Stimulated activated memory B cell treated with anti-CD40 and anti-IgM and Interleukin-4, amounts not matched to agents 10 μg/mL and 1 μg/mL and 100 μg/mL, for 72 hours (primary cell): ENCODE measurements at regions not wholly inside any gene's neighbourhood (a gene's known extent, or its start where the extent isn't known, plus 50 kb on each side); places are given as distances from the start of the nearest gene placed in this dataset.

ENCODE experiments used
- ATAC-seq: fragments of 150-1000 bp; cut with Tn5 transposase; 2 replicates; pipeline ENCODE4 v1.10.0; 2021
- H3K27ac Mint-ChIP-seq: one replicate; pipeline ENCODE4 v1.8.0; 2022; ENCODE audit warnings: mild to moderate bottlenecking, mixed read lengths
- H3K27me3 Mint-ChIP-seq: one replicate; pipeline ENCODE4 v1.8.0; 2022; ENCODE audit warnings: mixed read lengths
- H3K36me3 Mint-ChIP-seq: one replicate; pipeline ENCODE4 v1.8.0; 2022; ENCODE audit warnings: mixed read lengths
- H3K4me1 Mint-ChIP-seq: one replicate; pipeline ENCODE4 v1.8.0; 2022; ENCODE audit warnings: mixed read lengths
- H3K4me3 Mint-ChIP-seq: one replicate; pipeline ENCODE4 v1.8.0; 2022; ENCODE audit warnings: mild to moderate bottlenecking, moderate library complexity, mixed read lengths
- H3K9me3 Mint-ChIP-seq: one replicate; pipeline ENCODE4 v1.8.0; 2022; ENCODE audit warnings: mixed read lengths

DNA sequence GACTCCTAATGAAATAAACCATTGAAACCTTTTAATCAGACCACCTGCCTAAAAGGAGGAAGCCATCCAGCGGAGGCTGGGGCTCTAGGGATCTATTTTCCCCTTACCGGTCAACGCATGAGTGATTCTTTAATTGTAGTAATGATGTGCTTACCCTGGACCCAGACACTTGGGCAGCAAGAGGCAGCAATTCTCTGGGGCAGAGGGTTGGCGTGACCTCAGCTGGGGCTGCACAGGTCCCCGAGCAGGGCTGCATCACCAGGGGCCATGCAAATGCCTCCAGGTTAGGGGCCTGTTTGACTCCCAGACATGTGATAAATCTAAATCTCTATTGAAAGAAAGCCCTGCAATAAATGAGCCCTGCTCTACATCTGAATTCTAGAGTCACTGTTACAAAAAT lies 194.2 kb upstream of the TSHZ3 start:
- H3K4me1 Mint-ChIP-seq = no peaks in the 10 kb centered on the region
- no peak for ATAC-seq
- H3K27me3 Mint-ChIP-seq = no peaks in the 10 kb centered on the region
- no peak overlapping the region for H3K4me3 Mint-ChIP-seq
- H3K27ac Mint-ChIP-seq = no peak overlapping the region
- H3K36me3 Mint-ChIP-seq = no peaks in the 10 kb centered on the region
- peaks cover 23% of the 10 kb centered on the region for H3K9me3 Mint-ChIP-seq

DNA sequence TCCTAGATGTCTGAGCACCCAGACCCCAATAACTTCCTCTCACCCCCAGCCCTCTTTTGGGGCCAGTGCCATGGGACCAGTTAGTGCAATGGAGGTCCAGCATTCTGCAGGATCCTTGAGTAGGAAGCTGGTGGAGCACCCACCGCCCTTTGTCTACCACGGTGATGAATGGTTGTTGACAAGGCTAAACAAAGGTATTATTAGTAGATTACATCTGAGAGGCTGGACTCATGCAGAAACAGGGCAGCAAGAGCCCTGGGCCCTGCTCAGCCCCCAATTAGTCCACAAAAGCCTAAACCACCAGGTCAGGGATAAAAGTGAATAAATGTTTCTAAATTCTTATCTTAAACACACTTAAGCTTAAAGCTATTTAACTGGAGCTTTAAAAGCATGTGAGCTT lies 196.5 kb upstream of the TSHZ3 start:
- no peaks in the 10 kb centered on the region for H3K36me3 Mint-ChIP-seq
- H3K27me3 Mint-ChIP-seq = no peaks in the 10 kb centered on the region
- H3K9me3 Mint-ChIP-seq = peaks cover 32% of the 10 kb centered on the region
- H3K4me1 Mint-ChIP-seq = no peaks in the 10 kb centered on the region
- H3K27ac Mint-ChIP-seq = no peak overlapping the region
- ATAC-seq = no peak
- no peak overlapping the region for H3K4me3 Mint-ChIP-seq

DNA sequence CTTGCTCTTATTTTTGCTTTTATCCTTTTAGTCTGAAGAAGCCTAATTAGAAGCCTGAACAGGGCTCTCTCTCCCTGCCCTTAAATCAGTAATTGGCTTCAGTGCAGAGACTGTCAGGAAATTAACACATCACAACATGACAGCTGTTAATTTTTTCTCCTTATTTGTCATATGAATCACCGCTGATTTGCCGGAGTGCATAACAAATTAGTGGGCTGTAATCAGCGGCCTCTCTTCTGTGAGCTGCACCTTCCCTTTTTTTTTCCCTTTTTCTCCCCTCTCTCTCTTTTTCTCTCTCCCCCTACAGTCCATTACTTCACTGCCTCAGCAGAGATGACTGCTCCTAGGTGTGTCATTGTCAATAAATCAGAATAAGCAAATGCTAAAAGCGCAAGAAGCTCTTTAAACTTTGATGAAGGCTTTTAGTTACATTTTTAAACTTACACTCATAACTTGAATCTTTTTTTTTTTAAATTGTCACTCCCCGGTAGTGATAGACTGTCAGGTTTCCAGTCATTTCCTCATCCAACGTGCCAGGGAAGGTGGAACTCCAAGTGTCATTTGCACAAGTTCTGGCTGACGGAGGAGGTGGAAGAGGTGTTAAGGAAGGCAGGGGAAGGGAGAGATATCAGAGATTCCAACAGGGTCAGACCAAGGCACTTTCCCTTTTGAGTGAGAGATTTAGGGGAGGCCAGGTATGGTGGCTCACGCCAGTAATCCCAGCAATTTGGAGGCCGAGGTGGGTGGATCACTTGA lies 197.1 kb upstream of the TSHZ3 start:
- no peak for ATAC-seq

DNA sequence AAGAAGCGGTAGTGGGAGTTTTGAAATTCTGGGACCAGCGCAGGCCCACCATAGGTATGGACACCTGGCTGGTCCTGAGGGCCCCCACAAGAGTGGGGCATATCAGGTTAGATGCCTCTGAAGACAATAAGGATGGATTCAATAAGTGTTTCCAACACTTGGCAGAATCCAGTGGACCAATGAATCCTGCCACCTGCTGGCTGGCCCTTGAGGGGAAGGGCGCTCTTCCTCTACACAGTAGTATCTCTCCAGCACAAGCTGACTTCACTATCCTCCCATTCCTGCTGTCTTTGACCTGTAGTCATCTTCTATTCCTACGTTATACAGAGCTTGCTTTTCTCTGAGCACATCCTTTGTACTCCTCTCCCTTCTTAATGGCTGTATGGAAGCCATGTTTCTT lies 199.7 kb upstream of the TSHZ3 start:
- Mint-ChIP-seq H3K9me3 (peaks cover 40% of the 10 kb centered on the region), H3K27me3 (no peaks in the 10 kb centered on the region), H3K36me3 (no peaks in the 10 kb centered on the region), H3K27ac (no peak overlapping the region), H3K4me1 (no peaks in the 10 kb centered on the region), H3K4me3 (no peak overlapping the region)
- no peak for ATAC-seq

More for the DNA sequence above, 197.1 kb upstream of the TSHZ3 start:
- H3K4me1 Mint-ChIP-seq = no peaks in the 10 kb centered on the region
- H3K36me3 Mint-ChIP-seq = no peaks in the 10 kb centered on the region
- H3K27ac Mint-ChIP-seq = no peak overlapping the region
- peaks cover 37% of the 10 kb centered on the region for H3K9me3 Mint-ChIP-seq
- no peak overlapping the region for H3K4me3 Mint-ChIP-seq
- H3K27me3 Mint-ChIP-seq = no peaks in the 10 kb centered on the region

DNA sequence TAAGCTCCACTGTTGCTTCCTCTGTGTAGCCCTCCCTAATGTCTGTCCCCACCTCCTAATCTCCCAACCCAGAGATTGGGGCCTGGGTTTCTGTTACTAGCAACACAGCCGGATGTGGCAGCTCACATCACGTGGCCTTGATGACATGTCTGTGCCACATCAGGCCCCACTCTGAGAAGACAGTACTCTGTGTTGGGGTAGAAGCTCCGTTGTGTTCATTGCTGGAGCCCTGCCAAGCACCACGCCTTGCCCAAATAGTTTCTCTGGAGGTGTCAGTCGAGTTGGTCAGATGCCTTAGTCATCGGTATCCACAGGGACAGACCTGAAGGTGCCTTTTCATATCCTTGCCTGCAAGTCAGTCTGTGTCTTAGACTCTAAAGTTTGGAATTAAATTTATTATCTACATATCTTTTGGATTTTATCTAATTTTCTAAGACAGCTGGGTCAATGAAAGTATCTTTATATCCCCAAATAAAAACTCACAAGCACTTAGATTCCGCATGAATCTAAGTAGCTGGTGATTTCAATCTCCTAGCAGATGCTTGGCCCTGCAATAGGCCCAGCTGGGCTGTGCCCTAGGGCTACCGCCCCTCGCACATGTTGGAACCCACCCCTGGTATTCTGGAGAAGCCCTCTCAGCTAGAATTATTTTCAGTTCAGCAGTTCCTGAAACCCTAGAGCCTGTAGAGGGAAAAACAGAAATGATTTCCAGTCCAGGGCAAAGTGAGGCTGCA lies 204.0 kb upstream of the TSHZ3 start:
- no peak overlapping the region for H3K4me3 Mint-ChIP-seq
- no peaks in the 10 kb centered on the region for H3K4me1 Mint-ChIP-seq
- peaks cover 26% of the 10 kb centered on the region for H3K9me3 Mint-ChIP-seq
- ATAC-seq = no peak
- no peaks in the 10 kb centered on the region for H3K36me3 Mint-ChIP-seq
- no peaks in the 10 kb centered on the region for H3K27me3 Mint-ChIP-seq
- H3K27ac Mint-ChIP-seq = no peak overlapping the region

DNA sequence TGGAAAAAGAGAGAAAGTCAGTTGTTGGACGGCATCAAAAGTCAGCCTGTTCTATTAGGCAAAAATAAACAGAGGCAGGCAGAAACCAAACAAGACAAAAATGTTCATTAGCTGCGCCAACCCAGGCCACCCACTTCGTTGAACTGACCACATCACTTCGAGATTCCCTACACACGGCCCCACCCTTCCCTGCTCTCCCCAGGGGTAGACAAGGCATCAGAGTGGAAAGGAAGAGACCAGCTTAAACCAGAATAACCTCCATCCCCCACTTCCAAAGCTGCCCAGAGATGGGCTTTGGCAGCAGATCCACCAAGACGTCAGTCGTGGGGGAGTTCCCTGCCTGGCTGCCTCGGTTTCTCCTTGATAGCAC lies 204.6 kb upstream of the TSHZ3 start:
- Mint-ChIP-seq H3K9me3 (peaks cover 30% of the 10 kb centered on the region), H3K27me3 (no peaks in the 10 kb centered on the region), H3K36me3 (no peaks in the 10 kb centered on the region), H3K4me3 (no peak overlapping the region), H3K4me1 (no peaks in the 10 kb centered on the region), H3K27ac (no peak overlapping the region)
- no peak for ATAC-seq

DNA sequence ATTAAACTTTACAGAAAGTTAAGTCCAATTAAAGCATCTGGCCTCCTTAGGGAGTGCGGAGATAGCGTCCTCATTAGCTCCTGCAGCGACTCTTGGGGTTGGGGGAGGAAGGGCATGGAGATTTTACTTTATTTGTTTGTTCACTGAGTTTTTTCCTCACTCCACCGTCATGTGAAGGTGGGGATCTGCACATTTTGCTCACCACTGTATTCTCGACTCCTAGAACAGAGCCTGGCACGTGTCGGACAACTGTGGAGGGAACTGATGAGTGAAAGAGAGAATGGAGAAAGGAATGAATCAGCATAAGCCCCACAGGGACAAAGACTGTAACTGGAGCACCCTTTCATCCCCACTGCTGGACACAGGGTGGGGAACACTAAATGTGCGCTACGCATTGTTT lies 205.1 kb upstream of the TSHZ3 start:
- no peak for ATAC-seq
- H3K4me1 Mint-ChIP-seq = no peaks in the 10 kb centered on the region
- no peaks in the 10 kb centered on the region for H3K27me3 Mint-ChIP-seq
- no peaks in the 10 kb centered on the region for H3K36me3 Mint-ChIP-seq
- no peak overlapping the region for H3K4me3 Mint-ChIP-seq
- peaks cover 28% of the 10 kb centered on the region for H3K9me3 Mint-ChIP-seq
- H3K27ac Mint-ChIP-seq = no peak overlapping the region

DNA sequence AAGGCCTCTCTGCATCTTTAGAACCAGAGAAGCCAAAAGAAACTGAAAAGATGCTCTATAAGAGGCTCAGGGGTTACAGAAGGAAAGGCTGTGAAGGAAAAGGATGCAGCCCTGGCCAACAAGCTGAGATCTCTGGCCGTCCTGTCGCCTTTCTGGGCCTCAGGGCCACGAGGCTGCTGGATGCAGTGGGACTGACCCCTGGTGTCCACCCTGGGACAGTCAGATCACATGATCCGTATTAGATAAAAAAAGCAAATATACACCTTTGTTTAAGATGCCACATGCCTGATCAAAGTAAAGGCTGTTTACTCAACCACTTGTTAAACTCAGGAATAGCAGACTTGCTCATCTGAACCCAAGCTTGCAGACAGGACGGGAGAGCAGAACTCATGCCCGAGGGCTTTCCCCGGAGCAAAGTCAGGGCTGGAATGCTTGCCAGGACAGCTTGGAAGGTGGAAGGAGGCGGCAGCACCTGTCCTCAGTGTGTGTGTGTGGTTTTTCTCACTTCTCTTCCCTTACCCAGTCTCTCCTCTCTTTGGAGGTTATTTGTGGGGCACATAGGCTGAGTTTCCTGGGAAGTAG lies 206.5 kb upstream of the TSHZ3 start:
- H3K27ac Mint-ChIP-seq = no peak overlapping the region
- ATAC-seq = no peak
- no peaks in the 10 kb centered on the region for H3K36me3 Mint-ChIP-seq
- H3K27me3 Mint-ChIP-seq = no peaks in the 10 kb centered on the region
- peaks cover 25% of the 10 kb centered on the region for H3K9me3 Mint-ChIP-seq
- H3K4me3 Mint-ChIP-seq = no peak overlapping the region
- no peaks in the 10 kb centered on the region for H3K4me1 Mint-ChIP-seq

DNA sequence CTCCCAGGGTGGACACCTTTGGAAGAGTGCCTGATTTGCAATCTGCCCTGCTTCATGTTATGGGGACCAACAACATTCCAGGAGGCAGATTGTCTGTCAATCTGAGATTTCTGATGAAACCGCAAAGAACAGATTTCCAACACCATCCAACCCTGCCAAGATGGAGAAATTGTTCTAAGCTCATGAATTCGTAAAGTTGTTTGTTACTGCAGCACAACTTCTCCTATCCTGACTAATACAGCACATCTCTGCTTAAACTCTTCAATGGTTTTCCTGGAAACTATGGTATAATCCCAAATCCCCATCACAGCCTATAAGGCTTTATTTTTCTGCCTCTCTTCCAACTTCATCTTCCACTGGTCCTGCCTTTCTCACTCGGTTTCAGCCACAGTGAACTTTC lies 210.3 kb upstream of the TSHZ3 start:
- no peaks in the 10 kb centered on the region for H3K36me3 Mint-ChIP-seq
- H3K27ac Mint-ChIP-seq = no peak overlapping the region
- H3K4me1 Mint-ChIP-seq = no peaks in the 10 kb centered on the region
- peaks cover 20% of the 10 kb centered on the region for H3K9me3 Mint-ChIP-seq
- H3K4me3 Mint-ChIP-seq = no peak overlapping the region
- H3K27me3 Mint-ChIP-seq = no peaks in the 10 kb centered on the region
- ATAC-seq = no peak

DNA sequence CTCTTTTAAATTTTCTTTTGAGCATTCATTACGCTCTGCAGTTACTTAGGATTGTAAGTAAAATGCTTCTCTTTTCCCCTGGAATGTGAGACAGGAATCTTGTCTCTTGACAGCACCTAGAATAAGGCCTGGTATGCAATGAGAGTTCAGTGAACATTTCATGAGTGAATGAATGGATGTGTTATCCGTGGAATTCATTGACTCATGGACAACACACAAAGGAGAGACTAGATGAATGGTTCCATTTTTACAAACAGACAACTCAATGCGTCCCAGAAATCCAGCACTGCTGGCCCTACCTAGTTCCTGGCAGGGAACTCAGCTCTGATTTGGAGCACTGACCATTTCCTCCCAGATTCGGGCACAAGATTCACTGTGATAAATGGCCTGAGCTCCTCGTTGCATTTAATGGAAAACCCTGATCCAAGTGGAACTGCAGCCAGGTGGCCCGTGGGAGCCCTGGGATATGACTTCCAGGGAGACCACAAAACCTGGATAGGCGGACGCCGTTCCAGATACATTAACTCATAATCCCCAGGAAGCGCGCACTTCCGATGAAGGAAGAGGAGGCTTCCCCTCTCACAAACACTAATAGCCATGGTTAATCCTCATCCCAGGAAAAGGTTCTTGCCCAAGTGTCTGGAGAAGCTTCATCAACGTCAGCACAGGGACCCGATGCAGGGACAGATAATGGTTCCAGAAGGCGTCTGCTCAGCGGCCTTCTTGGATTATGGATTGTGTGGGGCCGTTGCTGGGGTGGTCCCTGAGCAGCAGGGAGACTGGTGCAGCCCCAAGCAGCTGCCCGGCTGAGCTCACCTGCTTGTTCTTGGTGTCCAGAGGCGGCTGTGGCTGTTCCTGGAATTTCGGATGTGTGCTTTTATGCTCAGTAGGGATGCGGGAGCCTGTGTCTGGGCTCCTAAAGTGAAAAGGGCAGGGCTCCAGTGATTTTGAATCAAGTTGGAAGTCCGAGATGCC lies 211.1 kb upstream of the TSHZ3 start:
- no peaks in the 10 kb centered on the region for H3K27me3 Mint-ChIP-seq
- H3K4me1 Mint-ChIP-seq = no peaks in the 10 kb centered on the region
- no peaks in the 10 kb centered on the region for H3K36me3 Mint-ChIP-seq
- H3K4me3 Mint-ChIP-seq = no peak overlapping the region
- no peak overlapping the region for H3K27ac Mint-ChIP-seq
- no peak for ATAC-seq
- H3K9me3 Mint-ChIP-seq = peaks cover 26% of the 10 kb centered on the region

DNA sequence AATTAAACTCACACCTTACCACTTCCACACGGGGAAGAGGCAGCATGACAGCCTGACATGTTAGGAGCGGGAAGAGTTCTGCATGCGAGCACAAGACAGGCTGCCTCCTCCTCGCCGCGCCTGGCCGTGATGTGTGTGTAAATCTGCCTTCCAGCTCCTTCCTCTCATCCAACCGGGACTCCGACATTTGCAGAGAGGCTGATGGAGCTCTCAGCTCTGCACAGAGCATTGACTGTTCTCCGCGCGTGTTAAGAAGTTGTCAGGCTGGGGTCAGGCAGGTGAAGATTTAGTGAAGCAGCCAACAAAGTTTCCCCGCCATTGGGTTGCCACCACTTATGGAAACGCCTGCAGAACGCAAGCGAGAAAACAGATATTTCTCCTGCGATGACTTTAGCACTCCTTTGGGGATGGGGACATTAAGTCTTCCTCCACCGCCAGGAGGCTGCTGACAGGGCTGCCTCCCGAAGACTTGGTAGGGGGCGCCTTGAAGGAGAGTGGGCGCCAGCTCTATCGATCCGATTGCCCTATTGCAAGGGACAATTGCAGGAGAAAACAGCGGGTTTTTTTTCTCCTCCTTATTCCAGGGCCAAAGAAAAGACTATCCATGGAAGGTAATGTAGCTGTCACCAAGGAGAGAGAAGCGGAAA lies 213.9 kb upstream of the TSHZ3 start:
- H3K27me3 Mint-ChIP-seq = no peaks in the 10 kb centered on the region
- H3K27ac Mint-ChIP-seq = no peak overlapping the region
- no peak for ATAC-seq
- no peaks in the 10 kb centered on the region for H3K36me3 Mint-ChIP-seq
- H3K4me3 Mint-ChIP-seq = no peak overlapping the region
- H3K4me1 Mint-ChIP-seq = no peaks in the 10 kb centered on the region
- peaks cover 28% of the 10 kb centered on the region for H3K9me3 Mint-ChIP-seq

DNA sequence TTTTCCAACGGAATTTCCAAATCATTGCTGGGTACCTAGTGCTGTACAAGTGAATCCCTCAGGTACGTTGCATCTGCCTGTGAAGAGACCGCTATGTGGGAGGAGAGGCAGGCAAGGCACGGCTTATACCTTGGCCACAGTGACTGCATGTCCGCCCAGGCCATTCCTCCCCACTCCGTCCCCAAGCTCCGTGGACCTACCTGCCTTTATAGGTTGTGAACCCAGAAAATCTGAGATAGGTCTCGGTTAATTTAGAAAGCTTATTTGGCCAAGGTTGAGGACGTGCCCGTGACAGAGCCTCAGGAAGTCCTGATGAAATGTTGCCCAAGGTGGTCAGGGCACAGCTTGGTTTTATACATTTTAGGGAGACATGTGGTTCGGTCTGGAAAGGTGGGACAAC lies 218.5 kb upstream of the TSHZ3 start:
- H3K4me3 Mint-ChIP-seq = no peak overlapping the region
- H3K36me3 Mint-ChIP-seq = no peaks in the 10 kb centered on the region
- H3K27ac Mint-ChIP-seq = no peak overlapping the region
- H3K27me3 Mint-ChIP-seq = no peaks in the 10 kb centered on the region
- ATAC-seq = no peak
- no peaks in the 10 kb centered on the region for H3K4me1 Mint-ChIP-seq
- peaks cover 9% of the 10 kb centered on the region for H3K9me3 Mint-ChIP-seq

DNA sequence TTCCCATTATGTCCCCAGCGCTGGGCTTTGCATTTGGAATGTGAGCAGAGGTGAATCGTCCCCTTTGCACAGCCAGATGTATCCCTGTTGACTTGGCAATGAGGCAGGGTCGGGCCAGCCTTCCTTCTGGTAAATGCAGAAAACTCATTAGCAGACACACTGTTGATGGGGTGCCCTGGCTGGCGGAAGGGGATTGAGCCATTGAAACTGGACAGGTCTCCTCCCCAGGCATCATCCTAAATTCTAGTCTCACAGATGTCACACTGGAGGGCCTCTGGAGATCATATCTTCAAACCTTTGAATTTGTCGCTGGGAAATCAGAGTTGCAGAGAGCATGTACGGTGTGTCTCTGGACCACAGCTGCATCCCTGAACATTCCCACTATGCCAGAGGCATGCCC lies 219.5 kb upstream of the TSHZ3 start:
- no peak for ATAC-seq
- H3K9me3 Mint-ChIP-seq = peaks cover 9% of the 10 kb centered on the region
- H3K4me3 Mint-ChIP-seq = no peak overlapping the region
- no peaks in the 10 kb centered on the region for H3K36me3 Mint-ChIP-seq
- no peak overlapping the region for H3K27ac Mint-ChIP-seq
- H3K4me1 Mint-ChIP-seq = no peaks in the 10 kb centered on the region
- H3K27me3 Mint-ChIP-seq = no peaks in the 10 kb centered on the region

DNA sequence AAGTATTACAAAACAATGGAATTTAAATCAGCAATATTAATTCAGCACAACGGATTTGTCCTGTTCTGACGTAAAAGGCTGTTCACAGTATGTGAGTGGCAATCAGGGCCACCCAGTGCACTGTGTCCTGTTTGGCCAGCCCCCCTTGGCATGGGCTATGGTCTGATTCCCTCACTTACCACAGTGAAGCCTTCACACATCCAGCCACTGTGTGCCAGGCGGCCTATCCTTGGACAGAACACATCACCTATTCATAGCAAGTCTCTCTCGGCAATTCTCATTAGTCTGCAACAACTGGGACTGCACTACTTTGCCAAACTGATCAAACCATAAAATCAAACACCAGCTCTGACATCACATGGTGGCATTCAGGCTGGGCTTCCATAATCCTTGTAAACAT lies 221.5 kb upstream of the TSHZ3 start:
- Mint-ChIP-seq H3K9me3 (peaks cover 6% of the 10 kb centered on the region), H3K27me3 (no peaks in the 10 kb centered on the region), H3K4me1 (no peaks in the 10 kb centered on the region)

More for the DNA sequence above, 221.5 kb upstream of the TSHZ3 start:
- Mint-ChIP-seq H3K27ac (no peak overlapping the region), H3K4me3 (no peak overlapping the region), H3K36me3 (no peaks in the 10 kb centered on the region)
- ATAC-seq = no peak
